Fibroblast of mammary gland (primary cell): ENCODE measurements at regions not wholly inside any gene's neighbourhood (a gene's known extent, or its start where the extent isn't known, plus 50 kb on each side); places are given as distances from the start of the nearest gene placed in this dataset.
"Not testable (repeated sequence)": the region's sequence is repeated elsewhere in the genome, so short reads cannot be mapped to it uniquely, and the experiment has no call there.

Experiments used
- DNase-seq: peaks from one replicate; pipeline ENCODE4 v3.0.0-alpha.2; 2010; ENCODE audit warnings: low read depth
- H3K4me3 ChIP-seq: 2 replicates; pipeline ENCODE4 v1.5.1; 2011; ENCODE audit warnings: low read depth, mild to moderate bottlenecking, low read length, moderate library complexity; ENCODE audit not compliant: control insufficient read depth
- CTCF ChIP-seq: conservative IDR thresholded peaks from 2 replicates; pipeline ENCODE4 v1.5.1; 2011; ENCODE audit warnings: low read depth, low read length, inconsistent platforms; ENCODE audit not compliant: control insufficient read depth, insufficient read depth

- no peak for DNase-seq
- H3K4me3 ChIP-seq: no peak overlapping the region
- TF ChIP-seq CTCF: no peak
Observed at GRCh38 chr4:82247171-82247570, 126.6 kb downstream of the HNRNPD start.

- TF ChIP-seq CTCF: no peak
- no peak for DNase-seq
- H3K4me3 ChIP-seq: no peak overlapping the region
Observed at GRCh38 chr4:82241534-82241933, 132.3 kb downstream of the HNRNPD start.

GRCh38 chr4:82240410-82240809, 133.4 kb downstream of the HNRNPD start:
- DNase-seq: no peak
- H3K4me3 ChIP-seq: no peak overlapping the region
- TF ChIP-seq CTCF: no peak

DNA sequence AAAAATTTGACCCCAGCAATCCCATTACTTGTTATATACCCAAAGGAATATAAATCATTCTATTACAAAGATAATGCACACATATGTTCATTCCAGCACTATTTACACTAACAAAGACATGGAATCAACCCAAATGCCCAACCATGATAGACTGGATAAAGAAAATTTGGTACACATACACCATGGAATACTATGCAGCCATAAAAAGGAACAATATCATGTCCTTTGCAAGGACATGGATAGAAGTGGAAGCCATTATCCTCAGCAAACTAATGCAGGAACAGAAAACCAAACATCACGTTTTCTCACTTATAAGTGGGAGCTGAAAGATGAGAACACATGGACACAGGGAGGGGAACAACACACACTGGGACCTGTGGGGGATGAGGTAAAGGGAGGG, 136.6 kb downstream of the HNRNPD start:
- not testable (repeated sequence) for H3K4me3 ChIP-seq, DNase-seq

DNA sequence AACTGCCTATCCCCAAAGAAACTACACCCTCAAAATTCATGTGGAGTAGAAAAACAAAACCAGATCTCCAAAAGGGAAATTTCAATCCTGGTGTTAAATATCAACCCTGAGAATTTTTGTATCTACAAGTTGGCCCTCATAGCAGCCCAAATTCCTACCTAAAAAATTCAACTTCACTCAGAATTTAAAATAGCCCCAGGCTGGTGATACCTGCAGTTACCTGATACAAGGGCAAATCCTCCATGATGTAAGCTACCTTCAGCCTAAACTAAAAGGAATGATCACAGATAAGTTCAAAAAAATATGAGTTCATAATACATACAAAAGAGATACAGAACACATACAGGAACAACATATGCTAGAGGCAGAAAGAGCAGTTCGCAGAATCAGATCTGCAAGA, 138.4 kb downstream of the HNRNPD start:
- no peak for DNase-seq
- H3K4me3 ChIP-seq: no peak overlapping the region
- no peak for TF ChIP-seq CTCF

DNA sequence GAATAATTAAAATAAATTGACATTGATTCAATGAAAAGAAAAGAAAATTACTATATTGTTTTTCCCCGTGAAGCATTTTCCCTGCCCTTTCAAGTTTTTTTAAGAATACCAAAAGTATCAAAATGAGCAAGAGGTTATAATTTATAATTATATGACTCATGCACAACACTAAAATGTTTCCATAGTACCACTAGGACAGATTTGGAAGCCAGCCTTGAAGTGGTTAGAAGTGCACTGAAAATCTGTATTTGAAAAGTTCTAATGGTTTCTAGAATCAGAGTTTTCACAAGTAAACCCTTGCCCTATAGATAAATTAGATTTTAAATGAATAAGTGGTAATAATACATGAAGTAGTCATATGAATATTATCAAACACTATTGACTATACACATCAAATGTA, 140.9 kb downstream of the HNRNPD start:
- TF ChIP-seq CTCF: no peak
- DNase-seq: no peak
- H3K4me3 ChIP-seq: no peak overlapping the region

DNA sequence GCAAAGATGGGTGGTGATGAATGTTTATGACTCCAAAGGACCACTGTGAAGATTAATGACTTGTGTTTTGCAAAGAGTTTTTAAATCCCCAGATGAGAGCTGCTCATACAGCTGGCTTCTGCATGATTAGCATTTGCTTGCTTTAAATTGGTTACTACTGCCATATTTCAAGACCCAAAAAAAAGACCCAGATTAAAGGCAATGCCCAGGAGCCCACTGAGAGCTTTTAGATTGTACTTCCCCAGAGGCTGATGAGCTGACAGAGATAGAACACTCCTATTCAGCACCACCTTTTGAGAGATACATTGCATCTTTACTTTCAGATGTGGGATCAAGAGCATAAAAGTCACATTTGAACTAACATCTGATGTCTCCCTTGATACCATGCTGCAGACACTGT, 142.0 kb downstream of the HNRNPD start:
- no peak for TF ChIP-seq CTCF
- no peak overlapping the region for H3K4me3 ChIP-seq
- no peak for DNase-seq
